Esophagus muscularis mucosa (tissue), 3 donors: ENCODE measurements at regions not wholly inside any gene's neighbourhood (a gene's known extent, or its start where the extent isn't known, plus 50 kb on each side); places are given as distances from the start of the nearest gene placed in this dataset.

Experiments
- CTCF ChIP-seq, 3 experiments: fragments of 200-600 bp in 2 of 3; fragments of 450-650 bp in 1 of 3; sonication (generic) in 2 of 3; IDR thresholded peaks; one replicate each; pipeline ENCODE4 v1.5.1; 2017 to 2019; ENCODE audit warnings: antibody characterized with exemption in 3 of 3, mild to moderate bottlenecking in 2 of 3, moderate library complexity in 1 of 3
- POLR2A ChIP-seq: fragments of 450-650 bp; IDR thresholded peaks from one replicate; pipeline ENCODE4 v1.6.1; 2017; ENCODE audit warnings: antibody characterized with exemption, moderate library complexity, mild to moderate bottlenecking, low read depth

- no peak for TF ChIP-seq POLR2A
- TF ChIP-seq CTCF (IDR thresholded peaks at IDR 0.05), result no peak
Observed at GRCh38 chr3:21914451-21914850, 163.4 kb upstream of the ZNF385D start.
